ENCODE measurements at regions not wholly inside any gene's neighbourhood (a gene's known extent, or its start where the extent isn't known, plus 50 kb on each side); places are given as distances from the start of the nearest gene placed in this dataset.
A peak's percentile ranks its signal among the peaks of the same experiment; 100 is the strongest.

DNA sequence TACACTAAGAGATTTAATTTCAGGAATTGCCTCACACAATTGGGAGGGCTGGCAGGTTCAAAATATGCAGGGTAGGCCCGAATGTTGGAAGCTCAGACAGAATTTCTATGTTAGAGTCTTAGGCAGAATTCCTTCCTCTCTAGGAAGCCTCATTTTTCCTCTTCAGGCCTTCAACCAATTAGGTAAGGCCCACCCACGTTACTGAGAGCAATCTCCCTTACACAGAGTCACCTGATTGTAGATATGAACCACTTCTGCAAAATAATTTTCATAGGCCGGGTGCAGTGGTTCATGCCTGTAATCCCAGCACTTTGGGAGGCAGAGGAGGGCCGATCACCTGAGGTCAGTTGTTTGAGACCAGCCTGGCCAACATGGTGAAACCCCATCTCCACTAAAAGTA, 50.2 kb upstream of the HIVEP1 start:
- no peaks in the 10 kb centered on the region for H3K9me3 ChIP-seq (ENCODE audit: control insufficient read depth, low read depth, low read length)
- no peak overlapping the region for H3K27ac ChIP-seq (ENCODE audit: low read length)
- H3K4me3 ChIP-seq (ENCODE audit: low read length): no peak overlapping the region
- DNase-seq: no peak
- H3K27me3 ChIP-seq (ENCODE audit: control insufficient read depth, insufficient read depth, low read length): no peaks in the 10 kb centered on the region
- peaks cover 16% of the 10 kb centered on the region for H3K4me1 ChIP-seq (ENCODE audit: control insufficient read depth, insufficient read depth, low read length)
- no peaks in the 10 kb centered on the region for H3K36me3 ChIP-seq (ENCODE audit: control insufficient read depth, insufficient read depth, low read length)
- WGBS (ENCODE audit: insufficient coverage, low lambda C conversion rate): no CpG with 5 or more reads among the region's 4 CpGs

DNA sequence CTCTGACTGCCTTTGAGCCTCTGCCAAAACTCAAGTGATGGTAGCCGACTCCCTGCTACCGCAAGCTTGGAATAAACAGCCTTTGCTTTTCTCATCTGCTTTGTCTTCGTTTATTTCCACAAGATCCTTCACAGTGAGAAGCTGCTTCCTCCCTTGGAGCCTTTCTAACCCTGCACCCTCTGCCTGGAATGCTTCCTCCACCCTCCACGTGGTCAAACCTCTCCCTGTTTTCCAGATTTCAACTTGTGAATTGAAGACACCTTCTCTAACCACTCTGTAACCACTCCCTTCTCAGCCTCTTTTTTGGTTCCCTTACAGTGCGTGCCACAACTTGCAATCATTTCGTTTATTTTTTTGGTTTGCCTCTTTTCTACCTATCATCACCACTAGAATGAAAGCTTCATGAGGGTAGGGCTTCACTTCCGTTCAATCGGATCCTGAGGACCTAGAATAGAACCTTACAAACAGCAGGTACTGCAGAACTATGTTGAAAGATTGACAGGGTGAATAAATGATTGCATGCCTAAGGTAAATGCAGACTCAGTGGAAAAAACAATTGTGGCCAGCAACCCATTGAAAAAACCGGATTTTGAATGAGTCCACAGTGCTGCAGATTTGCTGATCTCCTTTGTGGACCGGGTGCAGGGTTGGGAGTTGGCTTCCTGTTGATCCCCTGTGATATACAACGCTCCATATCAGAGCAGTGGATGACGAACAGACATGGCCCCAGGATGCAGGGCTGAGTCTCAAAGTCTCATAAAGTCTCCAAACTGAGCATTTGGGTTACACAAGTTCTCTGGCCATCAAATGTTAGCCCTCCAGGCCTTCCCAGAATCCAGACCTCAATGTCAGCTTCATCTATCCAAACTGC, 51.0 kb upstream of the HIVEP1 start:
- WGBS (ENCODE audit: insufficient coverage, low lambda C conversion rate): 96% methylated on average over 3 of the region's 12 CpGs
- no peak overlapping the region for H3K27ac ChIP-seq (ENCODE audit: low read length)
- DNase-seq: no peak
- no peaks in the 10 kb centered on the region for H3K27me3 ChIP-seq (ENCODE audit: control insufficient read depth, insufficient read depth, low read length)
- peaks cover 16% of the 10 kb centered on the region for H3K4me1 ChIP-seq (ENCODE audit: control insufficient read depth, insufficient read depth, low read length)
- H3K4me3 ChIP-seq (ENCODE audit: low read length): no peak overlapping the region
- H3K36me3 ChIP-seq (ENCODE audit: control insufficient read depth, insufficient read depth, low read length): no peaks in the 10 kb centered on the region
- no peaks in the 10 kb centered on the region for H3K9me3 ChIP-seq (ENCODE audit: control insufficient read depth, low read depth, low read length)

DNA sequence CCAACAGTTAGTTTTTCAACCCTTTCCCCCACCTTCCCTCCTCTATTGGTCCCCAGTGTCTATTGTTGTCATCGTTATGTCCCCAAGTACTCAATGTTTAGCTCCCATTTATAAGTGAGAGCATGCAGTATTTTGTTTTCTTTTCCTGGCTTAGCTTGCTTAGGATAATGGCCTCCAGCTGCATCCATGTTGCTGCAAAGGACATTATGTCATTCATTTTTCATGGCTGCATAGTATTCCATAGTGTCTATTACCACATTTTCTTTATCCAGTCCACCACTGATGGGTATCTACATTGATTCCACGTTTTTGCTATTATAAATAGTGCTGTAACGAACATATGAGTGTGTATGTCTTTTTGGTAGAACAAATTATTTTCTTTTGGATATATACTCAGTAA, 55.3 kb upstream of the HIVEP1 start:
- no peaks in the 10 kb centered on the region for H3K9me3 ChIP-seq (ENCODE audit: control insufficient read depth, low read depth, low read length)
- H3K4me3 ChIP-seq (ENCODE audit: low read length): no peak overlapping the region
- no peaks in the 10 kb centered on the region for H3K27me3 ChIP-seq (ENCODE audit: control insufficient read depth, insufficient read depth, low read length)
- no peaks in the 10 kb centered on the region for H3K4me1 ChIP-seq (ENCODE audit: control insufficient read depth, insufficient read depth, low read length)
- no peaks in the 10 kb centered on the region for H3K36me3 ChIP-seq (ENCODE audit: control insufficient read depth, insufficient read depth, low read length)
- WGBS (ENCODE audit: insufficient coverage, low lambda C conversion rate): 86% methylated on average over 2 of the region's 3 CpGs
- DNase-seq: no peak
- no peak overlapping the region for H3K27ac ChIP-seq (ENCODE audit: low read length)

DNA sequence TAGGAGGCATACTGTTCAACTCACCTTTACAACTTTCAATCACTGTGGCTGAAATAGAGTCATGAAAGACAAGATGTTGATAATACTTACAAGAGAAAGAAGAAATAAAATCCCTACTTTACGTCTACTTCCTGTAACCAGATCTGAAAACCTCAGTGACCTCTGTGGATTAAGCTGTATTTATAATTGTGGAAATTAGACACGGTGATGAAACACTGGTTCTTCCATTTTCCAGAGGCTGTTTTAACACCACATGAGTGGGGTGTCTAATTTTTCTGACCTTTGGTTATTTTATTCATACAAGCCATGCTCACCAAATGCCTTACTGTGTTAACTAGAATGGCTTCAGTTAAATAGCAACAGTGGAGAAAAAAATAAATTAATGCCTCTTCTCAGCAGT, 58.5 kb upstream of the HIVEP1 start:
- DNase-seq: no peak
- Histone ChIP-seq H3K4me1 (ENCODE audit: control insufficient read depth, insufficient read depth, low read length) (no peaks in the 10 kb centered on the region), H3K4me3 (ENCODE audit: low read length) (no peak overlapping the region), H3K9me3 (ENCODE audit: control insufficient read depth, low read depth, low read length) (no peaks in the 10 kb centered on the region), H3K27me3 (ENCODE audit: control insufficient read depth, insufficient read depth, low read length) (no peaks in the 10 kb centered on the region), H3K27ac (ENCODE audit: low read length) (no peak overlapping the region), H3K36me3 (ENCODE audit: control insufficient read depth, insufficient read depth, low read length) (no peaks in the 10 kb centered on the region)
- no CpG with 5 or more reads among the region's 2 CpGs for WGBS (ENCODE audit: insufficient coverage, low lambda C conversion rate)

DNA sequence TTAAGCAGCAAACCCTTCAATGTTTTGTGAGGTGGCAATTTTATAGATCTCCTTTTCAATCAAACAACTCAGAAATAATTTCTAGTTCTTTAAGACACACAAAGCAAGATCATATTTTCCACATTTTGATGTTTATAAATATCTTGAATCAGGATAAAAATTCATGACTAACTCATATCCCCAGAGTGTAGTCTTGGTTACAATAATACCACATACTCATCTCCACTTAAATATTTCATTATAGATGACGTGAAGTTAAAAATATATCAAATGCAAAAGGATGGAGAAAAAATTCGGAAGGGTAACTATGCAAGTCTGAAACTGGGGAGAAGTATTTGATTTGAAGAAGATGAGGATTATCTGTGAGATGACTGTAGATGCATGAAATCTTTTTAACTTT, 59.8 kb upstream of the HIVEP1 start:
- H3K9me3 ChIP-seq (ENCODE audit: control insufficient read depth, low read depth, low read length): no peaks in the 10 kb centered on the region
- WGBS (ENCODE audit: insufficient coverage, low lambda C conversion rate): 100% methylated on average over 1 of the region's 2 CpGs
- H3K36me3 ChIP-seq (ENCODE audit: control insufficient read depth, insufficient read depth, low read length): no peaks in the 10 kb centered on the region
- no peak overlapping the region for H3K4me3 ChIP-seq (ENCODE audit: low read length)
- DNase-seq: no peak
- H3K27ac ChIP-seq (ENCODE audit: low read length): no peak overlapping the region
- H3K4me1 ChIP-seq (ENCODE audit: control insufficient read depth, insufficient read depth, low read length): no peaks in the 10 kb centered on the region
- no peaks in the 10 kb centered on the region for H3K27me3 ChIP-seq (ENCODE audit: control insufficient read depth, insufficient read depth, low read length)

DNA sequence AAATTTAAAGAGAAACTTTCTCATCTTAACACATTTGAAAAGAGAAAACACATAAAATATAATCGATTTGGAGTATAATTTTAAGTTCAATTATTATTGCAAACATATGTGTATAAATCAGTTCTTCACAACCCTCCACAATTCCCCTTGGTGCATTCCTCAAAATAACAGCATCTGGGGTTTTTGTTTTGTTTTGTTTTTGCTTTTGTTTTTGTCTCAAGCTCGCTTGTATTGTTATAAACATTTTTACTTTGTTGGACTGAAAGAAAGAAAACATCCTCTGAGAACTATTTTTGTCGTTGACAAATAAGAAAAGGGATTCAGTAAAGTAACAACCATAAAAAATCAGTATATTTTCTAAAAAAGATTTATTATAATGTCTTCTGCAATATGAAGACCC, 60.2 kb upstream of the HIVEP1 start:
- Histone ChIP-seq H3K4me1 (ENCODE audit: control insufficient read depth, insufficient read depth, low read length) (no peaks in the 10 kb centered on the region), H3K27me3 (ENCODE audit: control insufficient read depth, insufficient read depth, low read length) (no peaks in the 10 kb centered on the region), H3K27ac (ENCODE audit: low read length) (no peak overlapping the region), H3K4me3 (ENCODE audit: low read length) (no peak overlapping the region), H3K9me3 (ENCODE audit: control insufficient read depth, low read depth, low read length) (no peaks in the 10 kb centered on the region), H3K36me3 (ENCODE audit: control insufficient read depth, insufficient read depth, low read length) (no peaks in the 10 kb centered on the region)
- 87% methylated on average over 3 of the region's 3 CpGs for WGBS (ENCODE audit: insufficient coverage, low lambda C conversion rate)
- no peak for DNase-seq

DNA sequence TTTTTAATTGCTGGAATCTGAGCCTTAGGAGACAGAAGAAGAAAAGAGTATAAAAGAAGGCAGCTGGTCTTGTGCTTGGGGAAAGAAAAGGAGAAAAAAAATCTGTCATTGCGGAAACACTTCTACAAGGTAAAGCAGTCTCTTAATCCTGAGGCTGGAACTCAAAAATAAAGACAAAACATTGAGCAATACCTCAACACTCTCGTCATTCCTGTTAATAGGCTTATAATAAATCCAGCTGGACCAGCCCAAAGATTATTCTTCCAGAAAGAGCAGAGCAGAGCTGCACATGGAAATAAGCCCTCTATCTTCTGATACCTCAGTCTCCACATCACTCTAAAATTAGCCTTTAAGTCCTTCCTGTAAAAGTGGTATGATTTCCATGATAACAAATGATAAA, 62.0 kb upstream of the HIVEP1 start:
- no CpG with 5 or more reads among the region's 2 CpGs for WGBS (ENCODE audit: insufficient coverage, low lambda C conversion rate)
- no peaks in the 10 kb centered on the region for H3K36me3 ChIP-seq (ENCODE audit: control insufficient read depth, insufficient read depth, low read length)
- no peaks in the 10 kb centered on the region for H3K27me3 ChIP-seq (ENCODE audit: control insufficient read depth, insufficient read depth, low read length)
- H3K4me3 ChIP-seq (ENCODE audit: low read length): no peak overlapping the region
- H3K27ac ChIP-seq (ENCODE audit: low read length): no peak overlapping the region
- no peak for DNase-seq
- no peaks in the 10 kb centered on the region for H3K4me1 ChIP-seq (ENCODE audit: control insufficient read depth, insufficient read depth, low read length)
- H3K9me3 ChIP-seq (ENCODE audit: control insufficient read depth, low read depth, low read length): no peaks in the 10 kb centered on the region

DNA sequence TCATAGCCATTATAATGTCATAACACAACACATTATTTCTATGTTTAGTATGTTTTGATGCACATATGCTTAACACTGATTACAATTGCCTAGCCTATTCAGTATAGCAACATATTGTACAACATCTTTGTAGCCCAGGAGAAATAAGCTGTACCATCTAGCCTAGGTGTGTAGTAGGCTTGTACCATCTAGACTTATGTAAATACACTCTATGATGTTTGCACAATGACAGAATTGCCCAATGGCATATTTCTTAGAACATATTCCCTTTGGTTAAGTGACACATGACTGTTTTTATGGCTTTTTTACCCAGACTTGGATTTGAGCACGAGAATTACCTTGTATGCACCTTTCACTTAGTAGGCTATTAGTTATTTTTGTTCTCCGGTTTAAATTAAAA, 64.5 kb upstream of the HIVEP1 start:
- H3K27ac ChIP-seq (ENCODE audit: low read length): no peak overlapping the region
- peaks cover 17% of the 10 kb centered on the region for H3K4me1 ChIP-seq (ENCODE audit: control insufficient read depth, insufficient read depth, low read length)
- H3K36me3 ChIP-seq (ENCODE audit: control insufficient read depth, insufficient read depth, low read length): no peaks in the 10 kb centered on the region
- H3K9me3 ChIP-seq (ENCODE audit: control insufficient read depth, low read depth, low read length): no peaks in the 10 kb centered on the region
- 38% methylated on average over 2 of the region's 2 CpGs for WGBS (ENCODE audit: insufficient coverage, low lambda C conversion rate)
- no peaks in the 10 kb centered on the region for H3K27me3 ChIP-seq (ENCODE audit: control insufficient read depth, insufficient read depth, low read length)
- H3K4me3 ChIP-seq (ENCODE audit: low read length): no peak overlapping the region
- peak; percentile 74 to 87 for DNase-seq

DNA sequence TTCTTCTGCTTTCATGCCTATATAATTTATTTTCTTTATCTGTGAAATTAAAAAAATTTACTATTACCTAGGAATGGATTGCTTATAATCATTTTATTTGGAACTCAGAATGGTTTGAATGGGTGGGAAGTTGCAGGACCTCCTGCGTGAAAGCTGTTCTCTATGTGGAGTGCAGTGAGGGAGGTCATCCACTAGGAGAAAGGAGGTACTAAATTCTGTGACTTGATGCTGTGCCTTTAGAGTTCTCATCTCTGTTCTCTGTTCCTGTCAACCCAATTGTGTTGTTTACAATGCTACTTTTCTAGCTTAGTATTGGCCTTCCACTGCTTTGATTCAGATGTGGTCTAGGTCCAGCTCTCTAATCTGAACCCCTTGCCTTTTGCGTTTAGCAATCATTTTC, 65.0 kb upstream of the HIVEP1 start:
- Histone ChIP-seq H3K4me1 (ENCODE audit: control insufficient read depth, insufficient read depth, low read length) (peaks cover 22% of the 10 kb centered on the region), H3K27me3 (ENCODE audit: control insufficient read depth, insufficient read depth, low read length) (no peaks in the 10 kb centered on the region), H3K27ac (ENCODE audit: low read length) (no peak overlapping the region), H3K36me3 (ENCODE audit: control insufficient read depth, insufficient read depth, low read length) (no peaks in the 10 kb centered on the region), H3K4me3 (ENCODE audit: low read length) (no peak overlapping the region), H3K9me3 (ENCODE audit: control insufficient read depth, low read depth, low read length) (no peaks in the 10 kb centered on the region)
- DNase-seq: no peak
- 100% methylated on average over 1 of the region's 2 CpGs for WGBS (ENCODE audit: insufficient coverage, low lambda C conversion rate)

DNA sequence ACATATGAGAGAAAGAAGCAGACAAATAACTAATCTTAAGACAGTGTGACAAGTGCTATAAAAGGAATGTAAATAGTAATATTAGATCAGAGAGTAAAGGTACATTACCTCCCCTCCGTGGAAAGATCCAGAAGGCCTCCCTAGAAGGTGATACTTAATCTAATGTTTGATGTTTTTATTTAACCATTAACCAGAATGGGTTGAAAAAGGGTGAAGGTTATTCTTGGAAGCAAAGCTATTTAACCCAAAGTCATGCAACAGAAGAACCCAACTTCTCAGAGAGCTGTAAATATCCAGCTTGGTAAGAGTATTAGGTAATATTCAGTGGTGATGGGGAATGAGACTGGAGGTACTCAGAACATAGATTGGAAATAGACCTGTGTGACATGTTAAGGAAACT, 68.0 kb upstream of the HIVEP1 start:
- Histone ChIP-seq H3K9me3 (ENCODE audit: control insufficient read depth, low read depth, low read length) (no peaks in the 10 kb centered on the region), H3K4me3 (ENCODE audit: low read length) (no peak overlapping the region), H3K4me1 (ENCODE audit: control insufficient read depth, insufficient read depth, low read length) (peaks cover 26% of the 10 kb centered on the region), H3K27ac (ENCODE audit: low read length) (peak overlapping the region; percentile 46), H3K36me3 (ENCODE audit: control insufficient read depth, insufficient read depth, low read length) (no peaks in the 10 kb centered on the region), H3K27me3 (ENCODE audit: control insufficient read depth, insufficient read depth, low read length) (no peaks in the 10 kb centered on the region)
- 0% methylated on average over 1 of the region's 1 CpG for WGBS (ENCODE audit: insufficient coverage, low lambda C conversion rate)
- peak; percentile 42 to 89 for DNase-seq

DNA sequence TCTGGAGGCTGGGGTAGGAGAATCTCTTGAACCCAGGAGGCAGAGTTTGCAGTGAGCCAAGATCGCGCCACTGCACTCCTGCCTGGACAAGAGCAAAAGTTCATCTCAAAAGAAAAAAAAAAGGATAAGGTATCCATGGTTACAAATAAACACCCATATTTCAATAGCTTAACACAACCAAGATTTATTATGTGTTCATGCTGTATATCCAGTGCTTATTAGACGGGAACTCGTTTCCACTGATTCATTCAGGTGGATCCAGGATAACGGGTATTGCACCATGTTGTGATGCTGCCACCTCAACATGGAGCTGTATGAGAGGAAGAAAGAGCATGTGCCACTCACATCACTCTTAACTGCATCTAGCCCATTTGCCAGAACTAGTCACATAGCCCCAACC, 69.1 kb upstream of the HIVEP1 start:
- peak; percentile 59 to 86 for DNase-seq
- no peaks in the 10 kb centered on the region for H3K36me3 ChIP-seq (ENCODE audit: control insufficient read depth, insufficient read depth, low read length)
- peak overlapping the region; percentile 46 for H3K27ac ChIP-seq (ENCODE audit: low read length)
- no CpG with 5 or more reads among the region's 5 CpGs for WGBS (ENCODE audit: insufficient coverage, low lambda C conversion rate)
- no peaks in the 10 kb centered on the region for H3K9me3 ChIP-seq (ENCODE audit: control insufficient read depth, low read depth, low read length)
- H3K4me3 ChIP-seq (ENCODE audit: low read length): no peak overlapping the region
- peaks cover 31% of the 10 kb centered on the region for H3K4me1 ChIP-seq (ENCODE audit: control insufficient read depth, insufficient read depth, low read length)
- no peaks in the 10 kb centered on the region for H3K27me3 ChIP-seq (ENCODE audit: control insufficient read depth, insufficient read depth, low read length)
